HG03469 (cell line): ENCODE measurements at regions not wholly inside any gene's neighbourhood (a gene's known extent, or its start where the extent isn't known, plus 50 kb on each side); places are given as distances from the start of the nearest gene placed in this dataset.

Source experiments
- ATAC-seq: cut with Tn5 transposase; IDR thresholded peaks from one replicate; pipeline ENCODE4 v1.9.1; 2021; ENCODE audit warnings: mild to moderate bottlenecking, moderate library complexity, moderate number of reproducible peaks; ENCODE audit not compliant: unreplicated experiment

- ATAC-seq = no peak
Measured at GRCh38 chr11:37695283-37695682, 1097.2 kb upstream of the RAG2 start.

- ATAC-seq = no peak
Measured at GRCh38 chr11:37689951-37690350, 1091.9 kb upstream of the RAG2 start.

- ATAC-seq = no peak
Measured at GRCh38 chr11:37688456-37688855, 1090.4 kb upstream of the RAG2 start.

GRCh38 chr11:37687130-37687529 lies 1089.1 kb upstream of the RAG2 start:
- ATAC-seq = no peak

GRCh38 chr11:37671321-37671720 lies 1073.3 kb upstream of the RAG2 start:
- ATAC-seq = no peak

- ATAC-seq = no peak
Measured at GRCh38 chr11:37666960-37667359, 1068.9 kb upstream of the RAG2 start.

- ATAC-seq = no peak
Measured at GRCh38 chr11:37657645-37658044, 1059.6 kb upstream of the RAG2 start.

GRCh38 chr11:37647767-37648166 lies 1049.7 kb upstream of the RAG2 start:
- no peak for ATAC-seq

- no peak for ATAC-seq
Measured at GRCh38 chr11:37643968-37644367, 1045.9 kb upstream of the RAG2 start.

GRCh38 chr11:37642296-37642695 lies 1044.3 kb upstream of the RAG2 start:
- no peak for ATAC-seq

- ATAC-seq = no peak
Measured at GRCh38 chr11:37632748-37633147, 1034.7 kb upstream of the RAG2 start.

- no peak for ATAC-seq
Measured at GRCh38 chr11:37630866-37631265, 1032.8 kb upstream of the RAG2 start.

GRCh38 chr11:37623778-37624177 lies 1025.7 kb upstream of the RAG2 start:
- no peak for ATAC-seq

GRCh38 chr11:37621662-37622061 lies 1023.6 kb upstream of the RAG2 start:
- ATAC-seq = no peak

- no peak for ATAC-seq
Measured at GRCh38 chr11:37616291-37616690, 1018.3 kb upstream of the RAG2 start.

GRCh38 chr11:37613031-37613430 lies 1015.0 kb upstream of the RAG2 start:
- no peak for ATAC-seq

- no peak for ATAC-seq
Measured at GRCh38 chr11:37612146-37612545, 1014.1 kb upstream of the RAG2 start.

GRCh38 chr11:37605229-37605628 lies 1007.2 kb upstream of the RAG2 start:
- ATAC-seq = no peak

- no peak for ATAC-seq
Measured at GRCh38 chr11:37598381-37598780, 1000.3 kb upstream of the RAG2 start.

GRCh38 chr11:37597776-37598175 lies 999.7 kb upstream of the RAG2 start:
- ATAC-seq = no peak

GRCh38 chr11:37595845-37596244 lies 997.8 kb upstream of the RAG2 start:
- ATAC-seq = no peak

- ATAC-seq = no peak
Measured at GRCh38 chr11:37574361-37574760, 976.3 kb upstream of the RAG2 start.

- ATAC-seq = no peak
Measured at GRCh38 chr11:37572491-37573171, 974.6 kb upstream of the RAG2 start.
